DOHH2 (cell line): ENCODE measurements at regions not wholly inside any gene's neighbourhood (a gene's known extent, or its start where the extent isn't known, plus 50 kb on each side); places are given as distances from the start of the nearest gene placed in this dataset.

Experiments used
- EZH2phosphoT487 ChIP-seq: fragments of 200-600 bp; sonication (generic); IDR thresholded peaks from 2 replicates; pipeline ENCODE4 v1.6.1; 2017; ENCODE audit warnings: borderline replicate concordance, mild to moderate bottlenecking, antibody characterized with exemption, low read length, moderate library complexity, mixed read lengths
- TF ChIP-seq, protein P1 (sequence below): fragments of 200-600 bp; sonication (generic); IDR thresholded peaks from one replicate; pipeline ENCODE4 v1.5.1; 2014; ENCODE audit warnings: antibody characterized with exemption, mild to moderate bottlenecking, low read depth, low read length; ENCODE audit not compliant: poor library complexity, severe bottlenecking

DNA sequence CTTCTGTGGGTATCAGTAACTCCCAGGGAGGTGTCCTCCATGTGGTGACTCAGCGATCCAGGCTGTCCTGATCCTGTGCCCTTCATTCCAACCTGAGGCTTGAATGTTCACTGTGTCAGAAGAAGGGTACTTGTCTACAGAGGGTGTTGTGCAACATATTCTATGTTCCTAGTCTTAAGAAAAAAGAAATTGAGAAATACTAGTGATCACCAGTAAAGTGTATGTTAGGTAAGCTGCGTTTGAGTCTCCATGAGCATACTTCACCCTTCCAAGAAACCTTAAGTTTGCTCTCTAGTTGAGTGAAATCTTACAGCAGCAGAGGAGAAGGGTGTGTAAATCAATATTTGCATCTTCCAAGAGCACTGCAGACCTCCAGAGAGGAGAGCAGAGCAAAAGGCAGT, 122.2 kb upstream of the SLC24A5 start:
- TF ChIP-seq, protein P1, sequence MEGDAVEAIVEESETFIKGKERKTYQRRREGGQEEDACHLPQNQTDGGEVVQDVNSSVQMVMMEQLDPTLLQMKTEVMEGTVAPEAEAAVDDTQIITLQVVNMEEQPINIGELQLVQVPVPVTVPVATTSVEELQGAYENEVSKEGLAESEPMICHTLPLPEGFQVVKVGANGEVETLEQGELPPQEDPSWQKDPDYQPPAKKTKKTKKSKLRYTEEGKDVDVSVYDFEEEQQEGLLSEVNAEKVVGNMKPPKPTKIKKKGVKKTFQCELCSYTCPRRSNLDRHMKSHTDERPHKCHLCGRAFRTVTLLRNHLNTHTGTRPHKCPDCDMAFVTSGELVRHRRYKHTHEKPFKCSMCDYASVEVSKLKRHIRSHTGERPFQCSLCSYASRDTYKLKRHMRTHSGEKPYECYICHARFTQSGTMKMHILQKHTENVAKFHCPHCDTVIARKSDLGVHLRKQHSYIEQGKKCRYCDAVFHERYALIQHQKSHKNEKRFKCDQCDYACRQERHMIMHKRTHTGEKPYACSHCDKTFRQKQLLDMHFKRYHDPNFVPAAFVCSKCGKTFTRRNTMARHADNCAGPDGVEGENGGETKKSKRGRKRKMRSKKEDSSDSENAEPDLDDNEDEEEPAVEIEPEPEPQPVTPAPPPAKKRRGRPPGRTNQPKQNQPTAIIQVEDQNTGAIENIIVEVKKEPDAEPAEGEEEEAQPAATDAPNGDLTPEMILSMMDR: no peak
- no peak for TF ChIP-seq EZH2phosphoT487
